GM18517 (cell line): ENCODE measurements at regions not wholly inside any gene's neighbourhood (a gene's known extent, or its start where the extent isn't known, plus 50 kb on each side); places are given as distances from the start of the nearest gene placed in this dataset.
"Not testable (repeated sequence)": the region's sequence is repeated elsewhere in the genome, so short reads cannot be mapped to it uniquely, and the experiment has no call there.

ENCODE experiments used
- ATAC-seq: cut with Tn5 transposase; IDR thresholded peaks from one replicate; pipeline ENCODE4 v1.9.1; 2021; ENCODE audit warnings: mild to moderate bottlenecking, moderate library complexity; ENCODE audit not compliant: unreplicated experiment

DNA sequence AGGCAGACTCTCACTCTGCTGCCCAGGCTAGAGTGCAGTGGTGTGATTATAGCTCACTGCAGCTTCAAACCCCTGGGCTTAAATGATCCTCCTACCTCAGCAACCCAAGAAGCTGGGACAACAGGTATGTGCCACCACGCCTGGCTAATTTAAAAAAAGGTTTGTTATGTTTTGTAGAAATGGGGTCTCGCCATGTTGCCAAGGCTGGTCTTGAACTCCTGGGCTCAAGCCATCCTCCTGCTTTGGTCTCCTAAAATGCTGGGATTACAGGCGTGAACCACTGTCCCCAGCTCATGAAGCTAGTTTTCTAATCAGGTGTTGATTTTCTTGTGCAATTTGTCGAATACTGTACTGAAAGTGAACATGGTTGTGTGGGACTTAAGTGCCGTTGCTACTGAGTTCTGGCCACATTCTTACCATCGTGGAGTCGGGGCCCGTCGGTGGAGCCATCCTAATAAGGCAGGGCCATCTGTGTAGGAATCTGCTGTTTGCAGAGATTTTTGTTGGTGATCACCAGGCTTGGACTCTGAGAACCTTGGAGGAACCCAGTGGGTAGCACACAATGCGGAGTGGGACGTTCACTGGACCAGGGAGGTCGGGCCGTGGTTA lies 193.2 kb downstream of the GOLGA6L6 start:
- ATAC-seq, result no peak

DNA sequence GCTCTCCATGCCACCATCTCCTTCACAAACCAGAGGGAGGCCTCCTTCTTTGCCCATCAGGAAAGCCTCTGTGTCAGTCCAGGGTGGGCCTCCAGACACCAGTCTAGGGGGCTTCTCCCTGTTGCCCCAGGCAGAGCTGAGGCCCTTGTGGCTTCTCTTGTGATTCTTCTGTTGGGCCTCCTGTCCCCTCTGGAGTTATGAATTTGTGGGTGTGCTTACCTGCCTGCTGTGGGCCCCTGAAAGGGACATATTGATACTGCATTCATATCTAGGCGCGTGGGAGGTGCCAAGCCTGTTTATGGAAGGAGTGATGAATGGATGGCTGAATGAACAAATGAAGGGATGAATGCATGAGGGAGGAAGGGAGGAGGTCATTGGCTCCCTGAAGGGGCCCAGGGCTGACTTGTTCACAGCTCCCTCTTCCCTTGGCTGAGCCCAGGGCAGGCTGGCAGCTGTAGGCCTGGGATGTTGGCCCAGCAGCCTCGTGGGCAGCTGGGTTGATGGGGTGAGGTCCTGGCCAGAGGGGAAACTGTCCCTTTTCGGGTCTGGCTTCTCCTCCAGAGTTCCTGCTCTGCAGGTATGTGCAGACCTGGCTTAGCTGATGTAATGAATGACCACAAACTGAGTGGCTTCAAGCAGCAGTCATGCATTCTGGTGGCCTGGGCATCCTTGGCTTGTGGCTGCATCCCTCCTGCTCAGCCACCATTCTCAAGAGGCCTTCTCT lies 195.4 kb downstream of the GOLGA6L6 start:
- no peak for ATAC-seq

DNA sequence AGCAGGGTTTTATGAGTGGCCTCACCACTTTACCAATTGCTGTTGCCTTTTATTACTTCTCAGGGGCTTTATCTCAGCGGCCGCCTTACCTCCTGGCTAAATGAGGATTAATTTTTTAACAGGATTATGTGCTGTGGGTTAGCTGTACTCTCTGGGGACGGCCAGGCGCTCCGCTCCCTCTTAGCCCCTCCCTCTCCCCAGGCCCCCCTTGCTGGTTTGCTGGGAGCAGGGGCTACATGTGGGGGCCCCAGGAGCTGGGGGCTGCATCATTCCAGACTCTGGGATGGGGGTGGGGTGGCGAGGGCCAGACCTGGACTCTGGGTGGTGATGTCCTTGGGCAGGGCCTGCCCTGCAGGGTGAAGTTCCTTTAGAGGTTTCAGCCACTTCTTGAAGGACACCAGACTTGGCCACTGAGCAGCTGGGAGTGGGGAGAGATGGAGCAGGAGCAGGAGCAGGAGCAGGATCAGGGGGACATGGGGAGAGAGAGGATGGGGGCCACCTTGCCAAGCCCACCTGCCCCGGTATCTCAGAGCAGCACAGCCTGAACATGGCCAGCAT lies 196.1 kb downstream of the GOLGA6L6 start:
- ATAC-seq, result no peak

DNA sequence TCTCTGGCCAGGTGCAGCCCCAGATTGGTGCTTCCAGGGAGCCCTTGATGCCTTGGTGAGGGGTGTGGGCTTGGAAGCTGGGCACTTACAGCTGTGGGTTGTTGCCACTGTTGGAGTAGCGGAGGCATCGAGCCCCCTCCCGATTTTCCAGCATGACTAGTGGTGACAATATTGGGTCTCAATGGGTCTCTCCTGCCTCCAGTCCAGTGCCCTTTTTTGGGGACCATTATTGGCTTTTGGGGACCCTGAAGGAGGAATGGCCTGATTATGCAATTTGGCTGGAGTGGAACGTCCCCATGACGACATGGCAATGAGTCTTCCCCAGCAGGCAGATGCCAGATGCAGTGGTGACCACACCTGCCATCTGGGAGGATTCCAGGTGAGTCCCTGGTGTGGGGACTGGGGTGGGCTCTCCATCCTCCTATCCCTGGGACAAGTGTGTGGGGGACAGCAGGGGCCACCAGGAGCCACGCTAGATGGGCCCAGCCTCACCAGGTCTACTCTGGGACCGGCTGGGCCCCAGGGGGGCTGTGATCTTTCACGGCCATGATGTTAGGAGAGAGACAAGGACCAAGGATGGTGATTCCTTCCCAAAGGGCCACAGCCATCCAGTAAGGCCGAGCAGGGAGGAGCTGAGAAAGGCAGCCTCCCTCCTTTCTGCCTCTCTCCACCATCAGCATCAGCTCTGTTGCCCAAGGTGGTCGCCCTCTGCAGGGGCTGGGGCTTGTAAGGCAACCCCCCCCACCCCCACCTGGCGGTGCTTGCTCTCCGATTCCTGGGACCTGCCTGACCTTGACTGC lies 196.8 kb downstream of the GOLGA6L6 start:
- ATAC-seq, result no peak

DNA sequence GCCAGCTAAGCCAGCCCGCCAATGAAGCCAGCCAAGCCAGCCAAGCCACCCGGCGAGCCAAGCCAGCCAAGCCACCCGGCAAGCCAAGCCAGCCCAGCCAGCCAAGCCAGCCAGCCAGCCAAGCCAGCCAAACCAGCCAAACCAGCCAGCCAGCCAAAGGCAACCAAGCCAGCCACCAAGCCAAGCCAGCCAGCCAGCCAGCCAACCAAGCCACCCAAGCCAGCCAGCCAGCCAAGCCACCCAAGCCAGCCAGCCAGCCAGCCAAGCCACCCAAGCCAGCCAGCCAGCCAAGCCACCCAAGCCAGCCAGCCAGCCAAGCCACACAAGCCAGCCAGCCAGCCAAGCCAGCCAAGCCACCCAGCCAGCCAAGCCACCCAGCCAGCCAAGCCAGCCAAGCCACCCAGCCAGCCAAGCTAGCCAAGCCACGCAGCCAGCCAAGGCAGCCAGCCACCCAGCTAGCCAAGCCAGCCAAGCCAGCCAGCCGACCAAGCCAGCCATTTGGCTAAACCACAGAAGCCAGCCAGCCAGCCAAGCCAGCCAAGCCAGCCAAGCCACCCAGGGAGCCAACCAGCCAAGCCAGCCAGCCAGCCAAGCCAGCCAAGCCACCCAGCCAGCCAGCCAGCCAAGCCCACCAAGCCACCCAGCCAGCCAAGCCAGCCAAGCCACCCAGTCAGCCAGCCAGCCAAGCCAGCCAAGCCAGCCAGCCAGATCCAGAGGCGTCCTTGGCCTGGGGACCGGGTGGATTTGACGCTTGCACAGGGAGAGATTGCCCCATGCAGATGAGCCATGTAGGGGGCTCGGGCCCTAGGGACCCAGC lies 198.0 kb downstream of the GOLGA6L6 start:
- ATAC-seq, result not testable (repeated sequence)

DNA sequence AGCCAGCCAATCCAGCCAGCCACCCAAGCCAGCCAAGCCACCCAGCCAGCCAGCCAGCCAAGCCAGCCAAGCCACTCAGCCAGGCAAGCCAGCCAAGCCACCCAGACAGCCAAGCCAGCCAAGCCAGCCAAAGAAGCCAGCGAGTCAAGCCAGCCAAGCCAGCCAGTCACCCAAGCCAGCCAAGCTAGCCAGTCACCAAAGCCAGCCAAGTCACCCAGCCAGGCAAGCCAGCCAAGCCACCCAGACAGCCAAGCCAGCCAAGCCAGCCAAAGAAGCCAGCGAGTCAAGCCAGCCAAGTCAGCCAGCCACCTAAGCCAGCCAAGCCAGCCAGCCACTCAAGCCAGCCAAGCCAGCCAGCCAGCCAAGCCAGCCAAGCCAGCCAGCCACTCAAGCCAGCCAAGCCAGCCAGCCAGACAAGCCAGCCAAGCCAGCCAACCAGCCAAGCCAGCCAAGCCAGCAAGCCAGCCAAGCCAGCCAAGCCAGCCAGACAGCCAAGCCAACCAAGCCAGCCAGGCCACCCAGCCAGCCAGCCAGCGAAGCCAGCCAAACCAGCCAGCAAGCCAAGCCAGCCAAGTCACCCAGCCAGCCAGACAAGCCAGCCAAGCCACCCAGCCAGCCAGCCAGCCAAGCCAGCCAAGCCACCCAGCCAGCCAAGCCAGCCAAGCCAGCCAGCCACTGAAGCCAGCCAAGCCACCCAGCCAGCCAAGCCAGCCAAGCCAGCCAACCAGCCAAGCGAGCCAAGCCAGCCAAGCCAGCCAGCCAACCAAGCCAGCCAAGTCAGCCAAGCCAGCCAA lies 198.8 kb downstream of the GOLGA6L6 start:
- ATAC-seq, result not testable (repeated sequence)

DNA sequence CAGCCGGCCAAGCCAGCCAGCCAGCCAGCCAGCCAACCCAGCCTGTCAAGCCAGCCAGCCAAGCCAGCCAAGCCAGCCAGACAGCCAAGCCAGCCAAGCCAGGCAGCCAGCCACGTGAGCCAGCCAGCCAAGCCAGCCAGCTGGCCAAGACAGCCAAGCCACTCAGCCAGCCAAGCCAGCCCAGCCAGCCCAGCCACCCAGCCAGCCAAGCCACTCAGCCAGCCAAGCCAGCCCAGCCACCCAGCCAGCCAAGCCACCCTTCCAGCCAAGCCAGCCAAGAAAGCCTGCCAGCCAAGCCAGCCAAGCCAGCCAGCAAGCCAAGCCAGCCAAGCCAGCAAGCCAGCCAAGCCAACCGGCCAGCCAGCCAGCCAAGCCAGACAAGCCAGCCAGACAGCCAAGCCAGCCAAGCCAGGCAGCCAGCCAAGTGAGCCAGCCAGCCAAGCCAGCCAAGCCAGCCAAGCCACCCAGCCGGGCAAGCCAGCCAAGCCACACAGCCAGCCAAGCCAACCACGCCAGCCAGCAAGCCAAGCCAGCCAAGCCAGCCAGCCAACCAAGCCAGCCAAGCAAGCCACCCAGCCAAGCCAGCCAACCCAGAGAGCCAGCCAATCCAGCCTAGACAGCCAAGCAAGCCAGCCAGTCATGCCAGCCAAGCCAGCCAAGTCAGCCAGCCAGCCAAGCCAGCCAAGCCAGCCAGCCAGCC lies 199.5 kb downstream of the GOLGA6L6 start:
- ATAC-seq, result no peak

DNA sequence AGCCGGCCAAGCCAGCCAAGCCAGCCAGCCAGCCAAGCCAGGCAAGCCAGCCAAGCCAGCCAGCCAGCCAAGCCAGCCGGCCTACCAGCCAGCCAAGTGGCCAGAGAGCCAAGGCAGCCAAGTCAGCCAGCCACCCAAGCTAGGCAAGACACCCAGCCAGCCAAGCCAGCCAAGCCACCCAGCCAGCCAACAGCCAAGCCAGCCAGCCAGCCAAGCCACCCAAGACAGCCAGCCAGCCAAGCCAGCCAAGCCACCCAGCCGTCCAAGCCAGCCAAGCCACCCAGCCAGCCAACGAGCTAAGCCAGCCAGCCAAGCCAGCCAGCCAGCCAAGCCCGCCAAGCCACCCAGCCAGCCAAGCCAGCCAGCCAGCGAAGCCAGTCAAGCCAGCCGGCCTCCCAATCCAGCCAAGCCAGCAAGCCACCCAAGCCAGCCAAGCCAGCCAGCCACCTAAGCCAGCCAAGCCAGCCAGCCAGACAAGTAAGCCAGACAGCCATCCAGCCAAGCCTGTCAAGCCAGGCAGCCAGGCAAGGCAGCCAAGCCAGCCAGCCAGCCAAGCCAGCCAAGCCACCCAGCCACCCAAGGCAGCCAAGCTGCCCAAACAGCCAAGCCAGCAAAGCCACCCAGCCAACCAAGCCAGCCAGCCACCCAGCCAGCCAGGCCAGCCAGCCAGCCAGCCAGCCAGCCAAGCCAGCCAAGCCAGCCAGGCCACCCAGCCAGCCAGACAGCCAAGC lies 200.5 kb downstream of the GOLGA6L6 start:
- ATAC-seq, result no peak

DNA sequence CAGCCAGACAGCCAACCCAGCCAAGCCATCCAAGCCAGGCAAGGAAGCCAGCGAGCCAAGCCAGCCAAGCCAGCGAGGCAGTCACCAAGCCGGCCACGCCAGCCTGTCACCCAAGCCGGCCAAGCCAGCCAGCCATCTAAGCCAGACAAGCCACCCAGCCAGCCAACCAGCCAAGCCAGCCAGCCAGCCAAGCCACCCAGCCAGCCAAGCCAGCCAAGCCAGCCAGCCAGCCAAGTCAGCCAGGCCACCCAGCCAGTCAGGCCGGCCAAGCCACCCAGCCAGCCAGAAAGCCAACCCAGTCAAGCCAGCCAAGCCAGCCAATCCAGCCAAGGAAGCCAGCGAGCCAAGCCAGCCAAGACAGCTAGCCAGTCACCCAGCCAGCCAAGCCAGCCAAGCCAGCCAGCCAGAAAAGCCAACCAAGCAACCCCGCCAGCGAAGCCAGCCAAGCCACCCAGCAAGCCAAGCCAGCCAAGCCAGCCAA lies 201.2 kb downstream of the GOLGA6L6 start:
- ATAC-seq, result no peak

DNA sequence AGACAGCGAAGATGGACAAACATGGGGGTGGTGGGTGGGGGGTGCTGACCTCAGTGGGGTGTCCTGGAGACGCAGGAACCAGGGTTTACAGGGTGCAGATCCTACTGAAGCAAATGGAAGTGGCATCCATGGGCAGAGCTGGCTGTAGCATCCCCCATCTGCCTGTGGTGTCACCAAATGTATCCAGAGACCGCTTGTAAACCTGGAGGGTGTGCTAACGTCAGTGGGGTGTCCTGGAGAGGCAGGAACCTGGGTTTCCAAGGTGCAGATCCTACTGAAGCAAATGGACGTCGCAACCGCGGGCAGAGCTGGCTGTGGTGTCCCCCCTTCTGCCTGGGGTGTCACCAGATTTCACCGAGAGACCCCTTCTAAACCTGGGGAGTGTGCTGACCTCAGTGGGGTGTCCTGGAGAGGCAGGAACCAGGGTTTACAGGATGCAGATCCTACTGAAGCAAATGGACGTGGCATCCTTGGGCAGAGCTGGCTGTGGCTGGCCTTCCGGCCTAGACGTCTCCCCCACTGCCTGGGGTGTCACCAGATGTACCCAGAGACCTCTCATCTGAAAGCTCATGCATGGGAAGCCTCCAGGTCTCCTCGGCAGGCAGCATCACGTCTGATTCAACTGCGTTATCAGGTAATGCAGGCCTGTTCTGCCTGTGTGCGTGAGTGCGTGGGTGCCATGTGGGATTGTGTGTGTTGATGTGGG lies 202.4 kb downstream of the GOLGA6L6 start:
- ATAC-seq, result not testable (repeated sequence)

DNA sequence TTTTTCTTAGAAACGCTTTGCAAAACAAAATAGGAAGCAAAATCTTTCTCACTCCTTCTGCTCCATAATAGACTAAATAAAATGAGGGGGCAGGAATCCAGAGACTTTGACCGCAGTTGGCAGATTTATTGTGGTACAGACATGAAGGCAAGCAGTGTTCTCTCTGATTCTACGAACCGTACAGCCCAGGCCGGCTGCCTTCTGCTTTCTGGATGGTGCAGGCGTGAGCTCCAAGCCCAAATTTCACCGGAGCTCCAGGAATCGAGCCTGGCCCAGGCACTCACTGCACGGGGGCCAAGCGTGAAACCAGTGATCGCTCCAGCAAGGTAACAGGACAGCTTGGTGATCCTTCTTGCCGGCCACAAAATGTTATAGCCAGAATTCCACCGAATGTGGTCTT lies 202.9 kb downstream of the GOLGA6L6 start:
- not testable (repeated sequence) for ATAC-seq

DNA sequence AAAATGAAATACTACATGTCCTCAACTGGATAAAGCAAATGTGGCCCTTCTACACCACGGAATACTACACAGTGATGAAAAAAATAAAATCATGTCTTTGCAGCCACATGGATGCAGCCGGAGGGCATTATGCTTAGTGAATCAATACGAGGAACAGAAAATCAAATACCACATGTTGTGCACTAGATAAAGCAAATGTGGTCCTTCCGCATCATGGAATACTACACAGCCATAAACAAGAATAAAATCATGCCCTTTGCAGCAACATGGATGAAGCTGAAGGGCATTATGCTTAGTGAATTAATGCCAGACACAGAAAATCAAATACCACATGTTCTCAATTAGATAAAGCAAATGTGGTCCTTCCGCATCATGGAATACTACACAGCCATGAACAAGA lies 204.4 kb downstream of the GOLGA6L6 start:
- ATAC-seq, result not testable (repeated sequence)

DNA sequence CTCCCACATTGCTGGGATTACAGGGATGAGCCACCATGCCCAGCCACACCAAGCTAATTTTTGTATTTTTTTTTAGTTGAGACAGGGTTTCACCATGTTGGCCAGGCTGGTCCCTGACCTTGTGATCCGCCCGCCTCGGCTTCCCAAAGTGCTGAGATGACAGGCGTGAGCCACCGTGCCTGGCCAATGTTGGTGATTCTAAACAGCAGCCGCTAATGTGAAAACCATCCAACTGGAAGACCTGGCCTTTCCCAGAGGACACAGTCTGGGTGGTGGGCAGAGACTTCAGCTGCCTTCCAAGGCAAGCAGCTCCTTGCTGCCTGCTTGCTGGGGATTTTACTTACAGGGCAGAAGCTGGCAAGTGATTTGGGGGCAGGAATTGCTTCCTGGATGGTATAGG lies 207.1 kb downstream of the GOLGA6L6 start:
- not testable (repeated sequence) for ATAC-seq

DNA sequence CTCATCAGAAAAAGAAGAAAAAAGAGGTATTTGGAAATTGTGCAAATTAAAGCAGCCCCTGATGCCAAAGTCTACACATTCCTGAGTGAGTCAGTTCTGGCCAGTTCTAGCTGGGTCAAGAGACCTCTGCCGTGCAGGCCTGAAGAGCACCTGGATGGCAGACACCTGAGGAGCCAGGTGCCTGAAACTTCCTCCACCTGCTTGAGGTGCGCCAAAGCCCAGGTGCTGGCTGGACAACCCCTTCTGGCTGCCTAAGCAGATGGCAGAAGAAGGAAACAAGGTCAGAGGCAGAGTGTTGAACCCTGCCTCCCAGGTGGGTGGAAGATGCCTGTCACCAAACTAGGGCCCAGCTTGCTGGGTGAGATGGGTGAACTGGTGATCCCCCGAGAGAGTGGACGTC lies 215.8 kb downstream of the GOLGA6L6 start:
- not testable (repeated sequence) for ATAC-seq

DNA sequence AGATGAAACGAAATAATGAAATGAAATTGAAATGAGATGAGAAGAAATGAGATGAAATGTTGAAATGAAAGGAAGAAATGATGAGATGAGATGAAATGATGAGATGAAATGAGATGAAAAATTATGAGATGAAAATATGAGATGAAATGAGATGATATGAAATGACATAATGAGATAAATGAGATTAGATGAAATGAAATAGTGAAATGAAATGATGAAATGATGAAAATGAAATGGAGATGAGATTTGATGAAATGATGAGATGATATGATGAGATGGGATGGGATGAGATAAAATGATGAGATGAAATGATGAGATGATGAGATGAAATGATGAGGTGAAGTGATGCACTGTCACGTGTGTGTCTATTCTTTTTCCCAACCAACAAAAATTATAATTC lies 224.5 kb downstream of the GOLGA6L6 start:
- ATAC-seq, result not testable (repeated sequence)

DNA sequence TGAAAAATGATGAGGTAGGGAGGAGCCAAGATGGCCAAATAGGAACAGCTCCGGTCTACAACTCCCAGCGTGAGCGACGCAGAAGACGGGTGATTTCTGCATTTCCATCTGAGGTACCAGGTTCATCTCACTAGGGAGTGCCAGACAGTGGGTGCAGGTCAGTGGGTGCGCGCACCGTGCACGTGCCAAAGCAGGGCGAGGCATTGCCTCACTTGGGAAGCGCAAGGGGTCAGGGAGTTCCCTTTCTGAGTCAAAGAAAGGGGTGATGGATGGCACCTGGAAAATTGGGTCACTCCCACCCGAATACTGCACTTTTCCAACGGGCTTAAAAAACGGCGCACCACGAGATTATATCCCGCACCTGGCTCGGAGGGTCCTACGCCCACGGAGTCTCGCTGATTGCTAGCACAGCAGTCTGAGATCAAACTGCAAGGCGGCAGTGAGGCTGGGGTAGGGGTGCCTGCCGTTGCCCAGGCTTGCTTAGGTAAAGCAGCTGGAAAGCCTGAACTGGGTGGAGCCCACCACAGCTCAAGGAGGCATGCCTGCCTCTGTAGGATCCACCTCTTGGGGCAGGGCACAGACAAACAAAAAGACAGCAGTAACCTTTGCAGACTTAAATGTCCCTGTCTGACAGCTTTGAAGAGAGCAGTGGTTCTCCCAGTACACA lies 230.5 kb downstream of the GOLGA6L6 start:
- ATAC-seq, result not testable (repeated sequence)

DNA sequence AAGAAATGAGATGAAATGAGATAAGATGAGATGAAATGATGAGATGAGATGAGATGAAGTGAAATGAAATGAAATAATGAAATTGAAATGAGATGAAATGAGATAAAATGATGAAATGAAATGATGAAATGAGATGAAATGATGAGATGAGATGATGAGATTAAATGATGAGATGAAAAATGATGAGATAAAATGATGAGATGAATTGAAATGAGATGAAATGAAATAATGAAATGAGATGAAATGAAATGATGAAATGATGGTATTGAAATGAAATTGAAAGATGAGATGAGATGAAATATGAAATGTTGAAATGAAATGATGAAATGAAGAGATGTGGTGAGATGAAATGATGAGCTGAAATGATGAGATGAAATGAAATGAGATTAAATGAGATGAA lies 231.0 kb downstream of the GOLGA6L6 start:
- no peak for ATAC-seq
